H1 (cell line): ENCODE measurements at regions not wholly inside any gene's neighbourhood (a gene's known extent, or its start where the extent isn't known, plus 50 kb on each side); places are given as distances from the start of the nearest gene placed in this dataset.

Experiments
- CBX8 ChIP-seq: fragments of 300-800, 300-1000 bp; sonication (generic); IDR thresholded peaks from 2 replicates; pipeline ENCODE4 v1.7.1; 2016; ENCODE audit warnings: low read depth, low read length, borderline replicate concordance
- HDAC6 ChIP-seq: IDR thresholded peaks from one replicate; pipeline ENCODE4 v1.7.1; 2012; ENCODE audit warnings: low read depth, mild to moderate bottlenecking, inconsistent platforms, low read length, moderate library complexity
- KDM1A ChIP-seq: fragments of 200-600, 300-600 bp; sonication (generic); IDR thresholded peaks from 2 replicates; pipeline ENCODE4 v1.7.1; 2016; ENCODE audit warnings: mild to moderate bottlenecking, low read length, borderline replicate concordance
- POU5F1 ChIP-seq: IDR thresholded peaks from 2 replicates; pipeline ENCODE4 v1.6.1; 2011; ENCODE audit warnings: low read depth, mild to moderate bottlenecking, low read length, moderate library complexity
- SP4 ChIP-seq: IDR thresholded peaks from 2 replicates; pipeline ENCODE4 v1.6.1; 2012; ENCODE audit warnings: low read length, inconsistent platforms
- TAF1 ChIP-seq: IDR thresholded peaks from 2 replicates; pipeline ENCODE4 v1.6.1; 2011; ENCODE audit warnings: mild to moderate bottlenecking, low read depth, low read length
- TF ChIP-seq, protein P1 (sequence below), 3 experiments: IDR thresholded peaks; 1 replicate in 2 of 3; 2 replicates in 1 of 3; pipeline versions ENCODE4 v1.5.1 to v1.6.1; 2011; ENCODE audit warnings: low read length in 3 of 3, mild to moderate bottlenecking in 3 of 3, inconsistent platforms in 2 of 3, low read depth in 1 of 3, moderate library complexity in 1 of 3; ENCODE audit not compliant: insufficient read depth in 1 of 3; ENCODE audit errors: control extremely low read depth in 1 of 3

DNA sequence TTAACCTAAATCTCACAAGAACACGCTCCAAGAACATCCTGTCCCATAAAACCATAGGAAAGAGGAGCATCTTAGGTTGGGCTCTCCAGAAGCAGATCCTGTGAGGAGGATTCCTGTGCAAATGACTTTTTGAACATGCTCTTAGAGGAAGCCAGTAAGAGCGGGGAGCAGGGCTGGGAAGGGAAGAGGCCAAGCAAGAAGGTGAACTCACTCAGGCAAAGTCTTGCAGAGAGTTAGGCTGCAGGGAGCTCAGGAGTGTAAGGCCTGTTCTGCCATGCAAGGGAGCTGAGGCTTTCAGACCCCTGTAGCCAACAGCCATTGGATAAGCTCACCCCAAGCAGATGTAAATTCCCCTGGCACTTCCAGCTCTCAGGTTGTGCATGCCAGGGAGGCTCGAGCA is 63.6 kb upstream of the LY86 start:
- TF ChIP-seq TAF1 (no peak), KDM1A (no peak), CBX8 (no peak), POU5F1 (no peak), HDAC6 (no peak), SP4 (no peak)
- TF ChIP-seq, protein P1, sequence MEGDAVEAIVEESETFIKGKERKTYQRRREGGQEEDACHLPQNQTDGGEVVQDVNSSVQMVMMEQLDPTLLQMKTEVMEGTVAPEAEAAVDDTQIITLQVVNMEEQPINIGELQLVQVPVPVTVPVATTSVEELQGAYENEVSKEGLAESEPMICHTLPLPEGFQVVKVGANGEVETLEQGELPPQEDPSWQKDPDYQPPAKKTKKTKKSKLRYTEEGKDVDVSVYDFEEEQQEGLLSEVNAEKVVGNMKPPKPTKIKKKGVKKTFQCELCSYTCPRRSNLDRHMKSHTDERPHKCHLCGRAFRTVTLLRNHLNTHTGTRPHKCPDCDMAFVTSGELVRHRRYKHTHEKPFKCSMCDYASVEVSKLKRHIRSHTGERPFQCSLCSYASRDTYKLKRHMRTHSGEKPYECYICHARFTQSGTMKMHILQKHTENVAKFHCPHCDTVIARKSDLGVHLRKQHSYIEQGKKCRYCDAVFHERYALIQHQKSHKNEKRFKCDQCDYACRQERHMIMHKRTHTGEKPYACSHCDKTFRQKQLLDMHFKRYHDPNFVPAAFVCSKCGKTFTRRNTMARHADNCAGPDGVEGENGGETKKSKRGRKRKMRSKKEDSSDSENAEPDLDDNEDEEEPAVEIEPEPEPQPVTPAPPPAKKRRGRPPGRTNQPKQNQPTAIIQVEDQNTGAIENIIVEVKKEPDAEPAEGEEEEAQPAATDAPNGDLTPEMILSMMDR (IDR thresholded peaks at IDR 0.05; ENCODE audit: control extremely low read depth in 1 of 3, insufficient read depth in 1 of 3, low read depth in 1 of 3, low read length in 3 of 3): no peak
